ENCODE measurements at regions not wholly inside any gene's neighbourhood (a gene's known extent, or its start where the extent isn't known, plus 50 kb on each side); places are given as distances from the start of the nearest gene placed in this dataset.

DNA sequence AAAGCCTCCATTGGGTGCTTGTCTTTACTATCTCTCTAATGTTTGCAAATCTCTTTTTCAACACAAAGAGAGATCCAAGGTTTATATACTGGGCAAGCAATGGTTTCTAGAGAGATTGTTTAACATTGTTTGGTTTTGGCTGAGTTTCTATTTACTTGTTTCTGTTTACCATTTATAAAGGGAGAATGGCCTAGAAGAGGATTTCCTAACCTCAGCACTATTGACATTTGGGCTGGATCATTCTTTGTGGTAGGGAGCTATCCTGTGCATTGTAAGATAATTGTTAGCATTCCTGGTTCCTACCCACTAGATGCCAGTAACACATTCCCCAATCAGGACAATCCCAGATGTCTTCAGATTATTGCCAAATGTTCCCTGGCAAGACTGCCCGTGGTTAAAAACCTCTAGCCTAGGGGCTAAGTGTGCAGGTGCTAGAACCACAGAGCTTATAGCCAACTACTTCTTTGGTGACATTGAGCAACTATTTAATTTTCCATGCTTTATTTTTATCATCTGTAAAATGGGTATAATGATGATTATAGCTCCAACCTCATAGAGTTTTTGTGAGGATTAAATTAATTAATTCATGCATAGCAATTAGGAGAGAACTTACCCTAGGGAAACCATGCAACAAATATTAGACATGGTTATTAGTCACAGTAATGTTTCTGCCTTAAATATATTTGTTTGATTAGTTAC lies 413.9 kb upstream of the MAF start:
- TF ChIP-seq POU2F2 (IDR thresholded peaks at IDR 0.05; ENCODE audit: low read depth, low read length) (no peak), POLR2AphosphoS5 (IDR thresholded peaks at IDR 0.05; ENCODE audit: low read depth, low read length) (no peak), POLR2A (IDR thresholded peaks at IDR 0.05; ENCODE audit: low read depth, low read length) (no peak), PAX5 (IDR thresholded peaks at IDR 0.05; ENCODE audit: insufficient read depth, low read length, severe bottlenecking) (no peak), TAF1 (IDR thresholded peaks at IDR 0.05; ENCODE audit: low read depth, low read length) (no peak)
